Transverse colon (tissue), 4 donors: ENCODE measurements at regions not wholly inside any gene's neighbourhood (a gene's known extent, or its start where the extent isn't known, plus 50 kb on each side); places are given as distances from the start of the nearest gene placed in this dataset.

Experiments
- DNase-seq: peaks from one replicate; pipeline ENCODE4 v3.0.0-alpha.2; 2019
- H3K27ac ChIP-seq, 4 donors: fragments of 200-600 bp; sonication (generic); 2 replicates each; pipeline ENCODE4 v1.5.1; 2016 to 2018; ENCODE audit warnings: inconsistent platforms in 4 of 4
- H3K27me3 ChIP-seq: fragments of 200-600 bp; sonication (generic); 2 replicates; pipeline ENCODE4 v1.5.1; 2017; ENCODE audit warnings: inconsistent platforms
- H3K36me3 ChIP-seq, 4 donors: fragments of 200-600 bp; sonication (generic); 2 replicates each; pipeline ENCODE4 v1.5.1; 2017 to 2019; ENCODE audit warnings: inconsistent platforms in 4 of 4
- H3K4me1 ChIP-seq, 4 donors: fragments of 200-600 bp; sonication (generic); 2 replicates each; pipeline ENCODE4 v1.5.1; 2017 to 2020; ENCODE audit warnings: inconsistent platforms in 4 of 4
- H3K4me3 ChIP-seq, 4 donors: fragments of 200-600 bp; sonication (generic); 1 replicate in 1 of 4; 2 replicates in 3 of 4; pipeline versions ENCODE4 v1.5.1 to v1.6.1; 2017 to 2019; ENCODE audit warnings: inconsistent platforms in 4 of 4
- H3K9me3 ChIP-seq, 2 donors: fragments of 200-600 bp; sonication (generic); 2 replicates each; pipeline ENCODE4 v1.5.1; 2017 to 2019; ENCODE audit warnings: inconsistent platforms in 2 of 2
- CTCF ChIP-seq, 5 experiments: fragments of 200-600 bp in 3 of 5; fragments of 450-650 bp in 2 of 5; sonication (generic) in 3 of 5; IDR thresholded peaks; 1 replicate in 2 of 5; 2 replicates in 3 of 5; pipeline ENCODE4 v1.5.1; 2016 to 2017; ENCODE audit warnings: antibody characterized with exemption in 5 of 5, inconsistent platforms in 3 of 5, mild to moderate bottlenecking in 2 of 5, moderate library complexity in 1 of 5
- EP300 ChIP-seq: sonication (generic); formaldehyde crosslinking; IDR thresholded peaks from one replicate; pipeline ENCODE4 v1.6.1; 2017; ENCODE audit warnings: antibody characterized with exemption, low read depth
- POLR2A ChIP-seq: fragments of 450-650 bp; IDR thresholded peaks from one replicate; pipeline ENCODE4 v1.6.1; 2016; ENCODE audit warnings: antibody characterized with exemption, mild to moderate bottlenecking, moderate library complexity
- POLR2AphosphoS5 ChIP-seq, 3 donors: sonication (generic); formaldehyde crosslinking; IDR thresholded peaks; one replicate each; pipeline ENCODE4 v1.6.1; 2016; ENCODE audit warnings: antibody characterized with exemption in 3 of 3
- WGBS, 2 donors: methylation state at CpG; one replicate each; pipeline ENCODE4 v1.1.5; 2018; ENCODE audit warnings: low coverage in 1 of 2; 5-methylcytosine and 5-hydroxymethylcytosine counted together
- in situ Hi-C, 4 donors: fragments of 200-750 bp; cut with MboI; loops; one replicate each; pipeline versions ENCODE4 v1.15.0 to v1.15.1; 2017; ENCODE audit warnings: low sequenced_read_pairs in 3 of 4, low pct_ligation_motif_present in 1 of 4, low pct_unique_long_range_greater_than_20kb in 1 of 4
- intact Hi-C: fragments of 100-400 bp; cut with DNase I; formaldehyde crosslinking; loops from one replicate; pipeline ENCODE4 v1.15.1; 2023; ENCODE audit warnings: low total_unique reads

- no peak for DNase-seq
- 72 to 73% methylated on average over 6 of the region's 6 CpGs for WGBS, 2 donors
- H3K27me3 ChIP-seq, result no peaks in the 10 kb centered on the region
- H3K27ac ChIP-seq, result no peak overlapping the region
- no peaks in the 10 kb centered on the region for H3K4me1 ChIP-seq
- no peaks in the 10 kb centered on the region for H3K9me3 ChIP-seq
- in situ Hi-C loops, result loop anchor here in 2 of 4 donors (25.0 kb wide), 1 partner anchor 361 kb away; no protein-coding TSS in a partner anchor
- H3K36me3 ChIP-seq, result no peaks in the 10 kb centered on the region
- peak in 1 of 5 experiments; percentile 15 for TF ChIP-seq CTCF (IDR thresholded peaks at IDR 0.05)
- no peak for TF ChIP-seq POLR2AphosphoS5 (IDR thresholded peaks at IDR 0.05)
- TF ChIP-seq EP300, result no peak
- no peak for TF ChIP-seq POLR2A
- no peak overlapping the region for H3K4me3 ChIP-seq
- intact Hi-C loops, result no loop called here
Observed at GRCh38 chr10:90148116-90148855, 446.9 kb downstream of the KIF20B start.

- in situ Hi-C loops, result loop anchor here in 2 of 4 donors (25.0 kb wide), 1 partner anchor 362 kb away; no protein-coding TSS in a partner anchor
- intact Hi-C loops, result no loop called here
- TF ChIP-seq CTCF (IDR thresholded peaks at IDR 0.05) (no peak), EP300 (no peak), POLR2AphosphoS5 (IDR thresholded peaks at IDR 0.05) (no peak), POLR2A (no peak)
- WGBS, 2 donors, result 96 to 100% methylated on average over 1 of the region's 1 CpG
- no peak for DNase-seq
- no peak overlapping the region for H3K27ac ChIP-seq
- no peaks in the 10 kb centered on the region for H3K27me3 ChIP-seq
- H3K9me3 ChIP-seq, result no peaks in the 10 kb centered on the region
- no peaks in the 10 kb centered on the region for H3K4me1 ChIP-seq
- H3K36me3 ChIP-seq, result no peaks in the 10 kb centered on the region
- H3K4me3 ChIP-seq, result no peak overlapping the region
Observed at GRCh38 chr10:90149563-90149962, 448.2 kb downstream of the KIF20B start.

GRCh38 chr10:90162271-90162853 is 461.0 kb downstream of the KIF20B start:
- no peak for TF ChIP-seq CTCF (IDR thresholded peaks at IDR 0.05)
- no peak for TF ChIP-seq EP300
- no peak for TF ChIP-seq POLR2A
- TF ChIP-seq POLR2AphosphoS5 (IDR thresholded peaks at IDR 0.05), result no peak

GRCh38 chr10:90167174-90168064 is 466.0 kb downstream of the KIF20B start:
- no peaks in the 10 kb centered on the region for H3K4me1 ChIP-seq
- no peak overlapping the region for H3K4me3 ChIP-seq
- no peak for DNase-seq
- no peak overlapping the region for H3K27ac ChIP-seq
- WGBS, 2 donors, result 29 to 31% methylated on average over 1 of the region's 1 CpG
- intact Hi-C loops (no loop called here), in situ Hi-C loops (no loop called here)
- no peaks in the 10 kb centered on the region for H3K9me3 ChIP-seq
- no peaks in the 10 kb centered on the region for H3K36me3 ChIP-seq
- TF ChIP-seq POLR2AphosphoS5 (IDR thresholded peaks at IDR 0.05) (no peak), CTCF (IDR thresholded peaks at IDR 0.05) (no peak), POLR2A (no peak), EP300 (no peak)
- H3K27me3 ChIP-seq, result no peaks in the 10 kb centered on the region

More at GRCh38 chr10:90162271-90162853, 461.0 kb downstream of the KIF20B start:
- H3K36me3 ChIP-seq, result no peaks in the 10 kb centered on the region
- no peak overlapping the region for H3K27ac ChIP-seq
- in situ Hi-C loops (no loop called here), intact Hi-C loops (no loop called here)
- no peaks in the 10 kb centered on the region for H3K27me3 ChIP-seq
- DNase-seq, result no peak
- no peak overlapping the region for H3K4me3 ChIP-seq
- 89 to 100% methylated on average over 2 of the region's 2 CpGs for WGBS, 2 donors
- no peaks in the 10 kb centered on the region for H3K9me3 ChIP-seq
- H3K4me1 ChIP-seq, result no peaks in the 10 kb centered on the region
